Dedifferentiated amniotic fluid mesenchymal stem cell (primary cell): ENCODE measurements at regions not wholly inside any gene's neighbourhood (a gene's known extent, or its start where the extent isn't known, plus 50 kb on each side); places are given as distances from the start of the nearest gene placed in this dataset.
"Not testable (repeated sequence)": the region's sequence is repeated elsewhere in the genome, so short reads cannot be mapped to it uniquely, and the experiment has no call there.

ENCODE experiments used
- DNase-seq: peaks from one replicate; pipeline ENCODE4 v3.0.0-alpha.2; 2016; ENCODE audit errors: extremely low spot score

DNA sequence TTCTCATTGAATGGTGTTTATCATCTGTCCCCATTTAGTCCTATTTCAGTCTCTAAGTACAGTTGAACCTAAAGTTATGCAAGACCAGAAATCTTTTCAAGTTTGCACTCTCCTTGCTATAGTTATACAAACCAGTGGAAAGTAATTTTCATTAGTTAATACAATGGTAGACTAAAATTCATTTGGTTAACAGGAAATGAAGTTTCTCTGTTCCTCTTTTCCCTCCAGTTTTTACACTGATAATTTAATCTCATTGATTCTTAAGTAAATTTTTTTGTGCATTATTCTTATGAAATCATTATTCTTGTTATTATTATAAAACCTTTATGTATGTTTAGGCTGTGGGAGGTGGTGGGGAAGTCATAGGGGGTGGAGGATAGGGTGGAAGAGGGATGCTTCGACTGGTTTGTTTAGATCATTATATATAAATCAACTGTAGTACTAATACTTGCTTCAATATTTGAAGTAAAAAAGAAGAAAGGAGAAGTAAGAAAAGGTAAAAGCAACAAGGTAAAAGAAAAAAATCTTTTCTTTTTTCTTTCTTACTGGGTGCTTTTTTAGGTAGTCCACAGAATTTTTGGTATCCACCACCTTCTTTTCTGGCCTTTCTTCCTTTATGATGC is 104.1 kb downstream of the GPR85 start:
- no peak for DNase-seq

GRCh38 chr7:112981966-112982365 is 104.7 kb downstream of the GPR85 start:
- DNase-seq = peak; percentile 23

DNA sequence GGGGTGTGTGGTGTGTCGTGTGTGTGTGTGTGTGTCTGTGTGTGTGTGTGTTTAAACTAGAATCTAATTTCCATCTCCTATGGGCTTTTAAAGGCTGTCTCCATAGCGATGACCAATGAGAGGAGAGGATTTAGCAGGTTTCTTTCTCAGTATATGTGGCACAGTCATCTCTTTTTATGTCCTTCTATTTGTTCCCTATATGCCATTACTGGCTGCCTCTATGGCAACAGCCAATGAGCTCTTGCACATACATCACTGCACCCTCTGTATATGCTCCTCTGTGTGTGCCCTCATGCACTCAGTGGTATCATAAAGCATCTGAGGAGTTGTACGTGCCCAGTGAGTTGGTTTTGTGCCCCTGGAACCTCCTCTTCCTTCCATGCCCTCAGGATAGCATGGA is 107.6 kb downstream of the GPR85 start:
- not testable (repeated sequence) for DNase-seq

DNA sequence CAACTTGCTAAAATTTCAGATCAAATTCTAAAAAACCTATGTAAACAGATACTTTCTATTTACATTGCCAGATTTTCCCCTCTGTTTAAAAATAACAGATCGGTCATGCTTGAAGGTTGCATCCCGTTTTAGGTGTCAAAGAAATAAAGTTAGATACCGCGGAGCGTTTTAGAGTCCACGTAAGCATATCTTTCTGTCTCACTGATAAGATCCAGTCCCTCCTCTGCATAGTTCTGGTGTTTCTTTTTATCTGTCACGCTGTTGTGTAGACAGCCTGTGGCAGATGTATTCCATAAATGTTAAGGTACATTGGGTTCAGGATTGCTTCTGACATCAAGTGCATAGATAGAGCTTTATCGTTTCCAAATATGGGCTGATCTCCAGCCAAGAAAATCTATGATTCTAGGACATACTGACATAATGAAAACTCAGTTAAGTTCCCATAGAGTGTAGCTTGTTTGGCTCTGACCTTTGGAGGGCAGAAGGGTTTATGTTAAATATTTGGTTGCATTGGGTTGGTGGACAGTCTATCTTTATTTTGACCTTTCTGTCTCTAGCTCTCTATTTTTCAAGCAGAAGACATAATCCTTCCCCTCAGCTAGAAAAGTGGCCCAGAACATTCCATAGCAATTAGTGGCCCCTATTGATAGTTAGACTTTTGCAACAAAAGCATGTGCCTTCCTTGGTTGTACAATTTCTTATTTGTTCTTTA is 109.2 kb downstream of the GPR85 start:
- not testable (repeated sequence) for DNase-seq

- DNase-seq = no peak
Observed at GRCh38 chr7:112970771-112971170, 115.9 kb downstream of the GPR85 start.

DNA sequence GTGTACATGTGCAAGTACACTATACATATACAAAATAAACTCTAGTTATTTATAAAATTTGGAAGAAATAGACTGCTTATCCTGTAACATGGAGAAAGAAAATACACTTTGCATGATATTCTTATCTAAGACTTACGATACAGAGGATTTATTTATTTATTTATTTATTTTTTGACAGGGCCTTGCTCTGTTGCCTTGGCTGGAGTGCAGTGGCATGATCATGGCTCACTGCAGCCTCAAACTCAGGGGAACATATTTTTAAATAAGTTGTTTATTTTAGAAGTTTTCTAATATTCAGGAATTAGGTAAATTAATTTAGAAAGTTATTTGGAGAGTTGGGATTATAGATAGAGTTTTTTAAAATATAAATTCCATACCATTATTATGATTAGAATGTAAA is 116.7 kb downstream of the GPR85 start:
- DNase-seq = no peak

DNA sequence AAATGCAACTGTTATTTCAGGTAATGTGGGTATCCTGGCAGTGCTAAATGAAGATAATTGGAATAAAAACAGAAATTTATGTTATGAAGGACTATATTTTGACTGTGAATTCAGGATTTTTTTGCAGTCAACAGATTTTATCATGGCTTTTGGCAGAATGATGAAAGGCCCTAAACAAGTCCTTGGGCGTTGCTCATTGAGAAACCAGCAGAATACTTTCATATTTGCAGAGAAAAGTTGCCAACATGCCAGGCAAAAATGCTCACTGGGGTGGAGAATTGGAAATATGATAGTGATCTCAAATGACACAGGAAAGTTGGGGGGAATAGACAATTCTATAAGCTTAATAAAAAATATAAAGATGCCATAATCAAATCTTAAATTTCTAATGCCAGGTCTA is 121.1 kb downstream of the GPR85 start:
- DNase-seq = peak; percentile 25

DNA sequence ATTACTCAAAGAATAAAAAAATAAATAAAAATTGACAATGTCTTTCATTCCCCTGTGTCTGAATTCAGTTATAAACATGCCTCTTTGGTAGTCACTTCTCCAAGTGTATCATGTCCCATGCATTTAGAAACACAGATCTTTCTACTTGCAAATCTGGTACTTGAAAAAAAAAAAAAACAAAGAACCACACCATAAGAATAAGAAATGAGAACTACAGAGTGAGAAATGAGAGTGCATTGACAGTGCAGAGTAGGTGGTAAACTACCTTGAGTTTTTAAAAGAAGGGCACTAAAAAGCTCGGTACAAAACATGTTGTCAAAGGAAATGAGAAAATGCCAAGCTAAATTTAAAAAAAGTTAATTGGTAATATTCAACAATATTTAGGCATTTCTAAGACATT is 123.0 kb downstream of the GPR85 start:
- no peak for DNase-seq

- DNase-seq = no peak
Observed at GRCh38 chr7:112962815-112963214, 123.8 kb downstream of the GPR85 start.

- no peak for DNase-seq
Observed at GRCh38 chr7:112959276-112959675, 127.4 kb downstream of the GPR85 start.

GRCh38 chr7:112958775-112959174 is 127.9 kb downstream of the GPR85 start:
- DNase-seq = no peak

GRCh38 chr7:112957901-112958300 is 128.7 kb downstream of the GPR85 start:
- DNase-seq = no peak

GRCh38 chr7:112953031-112953430 is 133.6 kb downstream of the GPR85 start:
- DNase-seq = not testable (repeated sequence)

- DNase-seq = no peak
Observed at GRCh38 chr7:112951070-112951469, 135.6 kb downstream of the GPR85 start.

GRCh38 chr7:112949682-112950081 is 136.9 kb downstream of the GPR85 start:
- DNase-seq = not testable (repeated sequence)

- DNase-seq = no peak
Observed at GRCh38 chr7:112946350-112946749, 140.3 kb downstream of the GPR85 start.

- no peak for DNase-seq
Observed at GRCh38 chr7:112945046-112945445, 141.6 kb downstream of the GPR85 start.

DNA sequence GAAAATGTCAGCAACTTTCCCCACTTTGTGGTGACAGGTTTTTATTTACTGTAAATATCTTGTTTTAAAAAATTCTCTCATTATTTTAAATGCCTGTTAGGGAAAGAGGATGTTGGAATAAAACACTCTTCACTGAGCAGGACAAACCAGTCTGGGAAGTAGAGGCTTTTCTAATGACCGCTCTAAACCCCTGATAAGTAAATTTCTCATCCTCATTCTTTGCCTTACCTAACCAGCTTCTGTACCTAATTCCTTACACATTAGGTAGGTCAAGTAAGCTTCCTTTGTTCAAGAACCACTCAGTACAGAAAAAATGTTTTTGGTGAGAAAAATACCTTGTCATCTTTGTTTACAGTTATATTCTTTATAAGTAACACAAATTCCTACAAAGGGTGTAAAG is 143.6 kb downstream of the GPR85 start:
- DNase-seq = no peak

GRCh38 chr7:112942125-112942524 is 144.5 kb downstream of the GPR85 start:
- not testable (repeated sequence) for DNase-seq

DNA sequence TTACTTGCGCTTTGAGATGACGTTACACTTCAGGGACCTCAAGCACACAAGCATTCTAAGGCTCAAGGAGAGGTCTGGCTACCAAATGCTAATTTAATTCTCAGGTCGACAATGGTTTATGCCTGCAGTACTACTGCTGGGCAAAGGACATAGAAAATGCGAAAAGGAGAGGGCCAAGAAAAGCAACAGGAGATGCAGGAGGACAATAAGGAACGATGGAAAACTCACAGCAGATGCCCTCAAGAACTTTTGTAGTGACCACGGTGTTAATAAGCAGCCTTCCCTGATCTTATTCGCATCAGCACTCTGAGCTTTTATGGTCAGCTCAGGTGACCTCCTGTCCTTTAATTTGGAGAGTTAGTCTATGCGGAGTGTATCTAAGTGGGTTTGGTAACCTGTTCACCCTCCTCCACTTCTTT is 146.3 kb downstream of the GPR85 start:
- DNase-seq = no peak

- DNase-seq = peak; percentile 99
Observed at GRCh38 chr7:112939574-112940313, 146.9 kb downstream of the GPR85 start.

GRCh38 chr7:112938863-112939573 is 147.6 kb downstream of the GPR85 start:
- no peak for DNase-seq
